ENCODE measurements at regions not wholly inside any gene's neighbourhood (a gene's known extent, or its start where the extent isn't known, plus 50 kb on each side); places are given as distances from the start of the nearest gene placed in this dataset.

- 83 to 96% (median 91%) methylated on average over 1 of the region's 1 CpG for WGBS, 4 donors
- intact Hi-C loops (cut with DNase I), result no loop called here
- Histone ChIP-seq H3K4me1 (no peaks in the 10 kb centered on the region), H3K27me3 (no peaks in the 10 kb centered on the region), H3K4me3 (no peak overlapping the region), H3K9me3 (no peaks in the 10 kb centered on the region), H3K36me3 (no peaks in the 10 kb centered on the region), H3K27ac (no peak overlapping the region)
- DNase-seq (no peak), ATAC-seq (no peak)
- TF ChIP-seq POLR2A (IDR thresholded peaks at IDR 0.05) (no peak), CTCF (IDR thresholded peaks at IDR 0.05) (no peak)
Measured at GRCh38 chr3:104755791-104756190, 610.9 kb upstream of the ALCAM start.

GRCh38 chr3:104763007-104763406 is 603.7 kb upstream of the ALCAM start:
- no peak for TF ChIP-seq POLR2A (IDR thresholded peaks at IDR 0.05)
- TF ChIP-seq CTCF (IDR thresholded peaks at IDR 0.05), result no peak
- DNase-seq, result no peak
- no peaks in the 10 kb centered on the region for H3K27me3 ChIP-seq
- H3K4me1 ChIP-seq, result peaks cover 0 to 15% (median 0%) of the 10 kb centered on the region in 12 donors
- no peaks in the 10 kb centered on the region for H3K36me3 ChIP-seq
- intact Hi-C loops (cut with DNase I), result no loop called here
- ATAC-seq, result no peak
- no peak overlapping the region for H3K4me3 ChIP-seq
- no peaks in the 10 kb centered on the region for H3K9me3 ChIP-seq
- no peak overlapping the region for H3K27ac ChIP-seq

- H3K27me3 ChIP-seq, result no peaks in the 10 kb centered on the region
- TF ChIP-seq POLR2A (IDR thresholded peaks at IDR 0.05), result no peak
- no peak for TF ChIP-seq CTCF (IDR thresholded peaks at IDR 0.05)
- ATAC-seq, result no peak
Measured at GRCh38 chr3:104764496-104764895, 602.2 kb upstream of the ALCAM start.

GRCh38 chr3:104768886-104769285 is 597.8 kb upstream of the ALCAM start:
- DNase-seq, result no peak
- no peaks in the 10 kb centered on the region for H3K27me3 ChIP-seq
- no peak for ATAC-seq
- WGBS, 4 donors, result 82 to 89% (median 88%) methylated on average over 3 of the region's 3 CpGs
- H3K36me3 ChIP-seq, result no peaks in the 10 kb centered on the region
- intact Hi-C loops (cut with DNase I), result no loop called here
- H3K27ac ChIP-seq, result no peak overlapping the region
- no peak overlapping the region for H3K4me3 ChIP-seq
- TF ChIP-seq CTCF (IDR thresholded peaks at IDR 0.05) (no peak), POLR2A (IDR thresholded peaks at IDR 0.05) (no peak)
- H3K4me1 ChIP-seq, result peaks cover 0 to 7% (median 0%) of the 10 kb centered on the region in 12 donors
- no peaks in the 10 kb centered on the region for H3K9me3 ChIP-seq

More at GRCh38 chr3:104764496-104764895, 602.2 kb upstream of the ALCAM start:
- DNase-seq, result no peak
- intact Hi-C loops (cut with DNase I), result no loop called here
- Histone ChIP-seq H3K27ac (no peak overlapping the region), H3K9me3 (no peaks in the 10 kb centered on the region), H3K4me3 (no peak overlapping the region), H3K4me1 (peaks cover 0 to 15% (median 0%) of the 10 kb centered on the region in 12 donors), H3K36me3 (no peaks in the 10 kb centered on the region)
- WGBS, 4 donors, result 38 to 50% (median 39%) methylated on average over 4 of the region's 4 CpGs
